ENCODE measurements at regions not wholly inside any gene's neighbourhood (a gene's known extent, or its start where the extent isn't known, plus 50 kb on each side); places are given as distances from the start of the nearest gene placed in this dataset.
"Not testable (repeated sequence)": the region's sequence is repeated elsewhere in the genome, so short reads cannot be mapped to it uniquely, and the experiment has no call there.

DNA sequence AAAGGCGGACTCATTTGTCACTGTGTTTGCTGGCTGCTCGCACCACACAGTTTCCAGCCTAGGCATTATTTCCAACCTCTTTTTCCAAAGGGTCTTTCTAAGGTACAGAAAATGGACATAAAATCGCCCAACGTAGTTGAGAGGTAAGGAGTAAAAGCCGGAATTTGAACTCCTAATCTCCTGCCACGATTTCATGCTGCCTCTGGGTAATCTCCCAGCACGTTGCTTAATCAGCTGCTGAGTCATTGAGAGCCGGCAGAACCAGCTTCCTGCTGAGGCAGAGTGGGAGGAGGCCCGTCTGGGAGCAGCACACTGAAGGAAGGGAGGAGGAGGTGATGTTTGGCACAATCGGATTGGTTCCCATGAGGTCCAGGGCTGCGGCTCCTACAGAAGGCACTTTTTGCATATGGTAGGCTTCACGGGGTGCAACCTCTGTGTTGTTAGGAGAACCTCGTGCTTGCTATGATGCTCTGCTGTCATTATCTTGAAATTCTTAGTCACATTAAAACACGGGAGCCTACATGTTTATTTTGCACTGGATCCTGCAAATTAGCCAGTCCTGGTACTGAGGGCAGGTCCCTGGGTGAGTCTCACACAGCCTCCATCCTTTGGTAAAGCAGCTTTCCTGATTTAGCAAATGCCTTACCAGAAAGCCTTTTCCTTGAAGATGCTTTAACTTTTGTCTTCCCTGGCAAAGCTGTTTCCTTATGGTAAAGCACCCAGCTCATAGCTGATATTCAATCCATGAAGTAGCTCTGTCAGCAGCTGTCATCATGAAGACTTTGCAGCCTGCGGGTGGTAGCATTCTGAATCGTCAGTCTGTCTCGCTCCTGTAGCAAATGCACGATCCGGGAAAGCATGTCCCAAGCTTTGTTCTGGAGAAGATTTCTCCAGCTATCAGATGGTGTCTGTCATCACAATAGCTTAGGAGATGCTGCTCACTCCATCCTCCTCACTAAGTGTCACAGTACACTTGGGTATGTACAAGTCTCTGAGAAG is 191.6 kb upstream of the MSX2 start:
- DNase-seq (ENCODE audit: low read depth in 2 of 2) = peak; percentile 90 to 95
- TF ChIP-seq, protein P1, sequence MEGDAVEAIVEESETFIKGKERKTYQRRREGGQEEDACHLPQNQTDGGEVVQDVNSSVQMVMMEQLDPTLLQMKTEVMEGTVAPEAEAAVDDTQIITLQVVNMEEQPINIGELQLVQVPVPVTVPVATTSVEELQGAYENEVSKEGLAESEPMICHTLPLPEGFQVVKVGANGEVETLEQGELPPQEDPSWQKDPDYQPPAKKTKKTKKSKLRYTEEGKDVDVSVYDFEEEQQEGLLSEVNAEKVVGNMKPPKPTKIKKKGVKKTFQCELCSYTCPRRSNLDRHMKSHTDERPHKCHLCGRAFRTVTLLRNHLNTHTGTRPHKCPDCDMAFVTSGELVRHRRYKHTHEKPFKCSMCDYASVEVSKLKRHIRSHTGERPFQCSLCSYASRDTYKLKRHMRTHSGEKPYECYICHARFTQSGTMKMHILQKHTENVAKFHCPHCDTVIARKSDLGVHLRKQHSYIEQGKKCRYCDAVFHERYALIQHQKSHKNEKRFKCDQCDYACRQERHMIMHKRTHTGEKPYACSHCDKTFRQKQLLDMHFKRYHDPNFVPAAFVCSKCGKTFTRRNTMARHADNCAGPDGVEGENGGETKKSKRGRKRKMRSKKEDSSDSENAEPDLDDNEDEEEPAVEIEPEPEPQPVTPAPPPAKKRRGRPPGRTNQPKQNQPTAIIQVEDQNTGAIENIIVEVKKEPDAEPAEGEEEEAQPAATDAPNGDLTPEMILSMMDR (IDR thresholded peaks at IDR 0.05; ENCODE audit: low read depth, low read length) = no peak
- H3K4me3 ChIP-seq (replicated peaks in 1 of 2; ENCODE audit: low read depth in 2 of 2, low read length in 2 of 2) = no peak overlapping the region

DNA sequence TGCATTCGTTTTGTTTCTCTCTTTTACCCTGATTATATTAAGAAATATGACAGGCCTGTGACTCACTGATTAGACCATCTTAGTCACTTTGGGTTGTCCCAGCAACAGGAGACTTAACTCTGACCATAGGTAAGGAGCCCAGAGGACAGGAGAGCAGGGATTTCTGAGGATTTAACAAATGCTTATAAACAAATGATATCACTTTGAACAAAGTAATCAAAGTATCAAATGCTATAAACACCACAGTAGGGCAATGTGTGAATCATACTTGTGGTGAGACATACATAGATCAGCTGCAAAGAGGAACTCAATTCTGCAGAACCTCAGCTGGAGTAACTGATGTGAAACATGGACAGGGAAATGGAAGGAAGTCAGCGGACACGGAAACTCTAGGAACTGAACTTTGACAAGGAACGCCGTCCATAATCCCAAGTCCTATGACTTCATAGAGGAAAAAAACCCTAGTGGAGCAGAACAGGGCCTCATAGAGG is 190.6 kb upstream of the MSX2 start:
- TF ChIP-seq, protein P1 (IDR thresholded peaks at IDR 0.05; ENCODE audit: low read depth, low read length) = no peak
- peak; percentile 62 to 76 for DNase-seq (ENCODE audit: low read depth in 2 of 2)

DNA sequence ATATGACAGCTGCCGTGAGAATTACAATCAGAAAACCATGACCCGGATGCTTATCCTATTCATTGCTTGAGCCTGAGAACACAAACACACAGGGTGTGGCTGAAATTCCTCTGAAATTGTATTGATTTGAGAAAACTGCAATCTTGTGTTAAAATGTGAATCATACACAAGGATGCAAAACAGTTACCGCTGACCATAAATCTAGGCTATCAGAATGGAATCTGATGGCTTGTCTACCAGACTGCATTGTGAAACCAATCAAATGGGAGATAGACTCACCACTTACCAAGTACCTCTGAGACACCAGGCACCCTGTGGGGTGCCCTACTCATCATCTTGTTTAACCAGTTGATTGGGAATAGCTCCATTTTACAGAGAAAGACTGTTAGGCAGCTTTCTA is 188.7 kb upstream of the MSX2 start:
- TF ChIP-seq, protein P1 (IDR thresholded peaks at IDR 0.05; ENCODE audit: low read depth, low read length) = no peak
- DNase-seq (ENCODE audit: low read depth in 2 of 2) = peak; percentile 4 to 11
- no peak overlapping the region for H3K4me3 ChIP-seq (replicated peaks in 1 of 2; ENCODE audit: low read depth in 2 of 2, low read length in 2 of 2)

More for the DNA sequence above, 190.6 kb upstream of the MSX2 start:
- no peak overlapping the region for H3K4me3 ChIP-seq (replicated peaks in 1 of 2; ENCODE audit: low read depth in 2 of 2, low read length in 2 of 2)

DNA sequence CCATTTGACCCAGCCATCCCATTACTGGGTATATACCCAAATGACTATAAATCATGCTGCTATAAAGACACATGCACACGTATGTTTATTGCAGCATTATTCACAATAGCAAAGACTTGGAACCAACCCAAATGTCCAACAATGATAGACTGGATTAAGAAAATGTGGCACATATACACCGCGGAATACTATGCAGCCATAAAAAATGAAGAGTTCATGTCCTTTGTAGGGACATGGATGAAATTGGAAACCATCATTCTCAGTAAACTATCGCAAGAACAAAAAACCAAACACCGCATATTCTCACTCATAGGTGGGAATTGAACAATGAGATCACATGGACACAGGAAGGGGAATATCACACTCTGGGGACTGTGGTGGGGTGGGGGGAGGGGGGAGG is 184.6 kb upstream of the MSX2 start:
- H3K4me3 ChIP-seq (replicated peaks in 1 of 2; ENCODE audit: low read depth in 2 of 2, low read length in 2 of 2); DNase-seq (ENCODE audit: low read depth in 2 of 2): not testable (repeated sequence)

DNA sequence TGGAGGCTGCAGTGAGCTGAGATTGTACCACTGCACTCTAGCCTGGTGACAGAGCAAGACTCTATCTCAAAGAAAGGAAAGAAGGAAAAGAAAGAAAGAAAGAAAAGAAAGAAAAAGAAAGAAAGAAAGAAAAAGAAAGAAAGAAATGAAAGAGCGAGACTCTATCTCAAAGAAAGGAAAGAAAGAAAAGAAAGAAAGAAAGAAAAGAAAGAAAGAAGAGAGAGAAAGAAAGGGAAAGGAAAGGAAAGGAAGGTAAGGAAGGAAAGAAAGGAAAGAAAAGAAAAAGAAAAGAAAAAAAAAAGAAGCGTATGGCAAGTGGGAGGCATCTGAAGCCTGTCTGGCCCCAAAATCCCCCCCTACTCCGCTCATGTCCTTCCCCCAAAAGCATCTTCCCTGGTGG is 182.3 kb upstream of the MSX2 start:
- no peak overlapping the region for H3K4me3 ChIP-seq (replicated peaks in 1 of 2; ENCODE audit: low read depth in 2 of 2, low read length in 2 of 2)
- DNase-seq (ENCODE audit: low read depth in 2 of 2) = no peak
- TF ChIP-seq, protein P1 (IDR thresholded peaks at IDR 0.05; ENCODE audit: low read depth, low read length) = no peak

DNA sequence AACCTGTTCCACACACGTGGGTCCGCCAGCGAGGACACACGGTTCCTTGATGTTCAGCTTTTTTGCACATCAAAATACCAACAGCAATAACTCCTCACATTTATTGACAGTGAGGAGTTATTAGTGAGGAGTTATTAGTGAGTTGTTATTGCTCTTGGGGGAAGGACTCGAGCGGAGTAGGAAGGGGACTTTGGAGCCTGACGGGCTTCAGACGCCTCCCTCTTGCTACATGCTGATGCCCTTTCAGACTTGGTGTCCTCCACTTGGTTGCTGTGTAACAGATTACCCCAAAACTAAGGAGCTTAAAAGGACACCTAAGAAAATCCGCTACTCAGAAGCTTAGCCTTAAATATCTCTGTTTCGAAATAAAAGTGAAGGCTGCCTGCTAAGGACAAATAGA is 181.9 kb upstream of the MSX2 start:
- no peak for DNase-seq (ENCODE audit: low read depth in 2 of 2)
- TF ChIP-seq, protein P1 (IDR thresholded peaks at IDR 0.05; ENCODE audit: low read depth, low read length) = no peak
- no peak overlapping the region for H3K4me3 ChIP-seq (replicated peaks in 1 of 2; ENCODE audit: low read depth in 2 of 2, low read length in 2 of 2)

DNA sequence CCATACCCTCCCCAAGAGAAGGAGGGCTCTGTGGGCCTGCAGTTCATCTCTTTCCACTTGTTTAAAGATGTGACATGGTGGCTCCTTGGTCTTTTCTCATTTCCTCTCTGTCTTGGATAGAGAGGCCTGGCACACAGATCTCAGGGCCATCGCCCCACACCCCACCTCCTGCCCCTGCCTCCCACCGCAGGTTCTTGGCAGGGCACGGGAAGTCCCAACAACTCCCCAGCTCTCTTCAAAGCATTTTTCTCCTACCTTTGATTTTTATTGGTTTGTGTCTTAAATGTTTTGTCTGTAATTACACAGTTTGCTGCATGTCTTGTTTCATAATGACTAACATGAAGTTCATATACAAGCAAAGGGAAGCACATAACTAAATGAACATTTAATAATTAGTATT is 178.5 kb upstream of the MSX2 start:
- TF ChIP-seq, protein P1 (IDR thresholded peaks at IDR 0.05; ENCODE audit: low read depth, low read length) = no peak
- no peak for DNase-seq (ENCODE audit: low read depth in 2 of 2)
- H3K4me3 ChIP-seq (replicated peaks in 1 of 2; ENCODE audit: low read depth in 2 of 2, low read length in 2 of 2) = no peak overlapping the region

All from cardiac fibroblast (primary cell).